Gastroesophageal sphincter (tissue), 4 donors: ENCODE measurements at regions not wholly inside any gene's neighbourhood (a gene's known extent, or its start where the extent isn't known, plus 50 kb on each side); places are given as distances from the start of the nearest gene placed in this dataset.
"Not testable (repeated sequence)": the region's sequence is repeated elsewhere in the genome, so short reads cannot be mapped to it uniquely, and the experiment has no call there.

Experiments used
- ATAC-seq: fragments of 150-250 bp; one replicate; pipeline ENCODE4 v1.9.1; 2016; ENCODE audit warnings: mild to moderate bottlenecking, moderate library complexity
- H3K27ac ChIP-seq, 4 donors: fragments of 200-600 bp; sonication (generic) in 3 of 4; 1 replicate in 3 of 4; 2 replicates in 1 of 4; pipeline ENCODE4 v1.5.1; 2016 to 2019
- H3K27me3 ChIP-seq: fragments of 200-600 bp; sonication (generic); one replicate; pipeline ENCODE4 v1.5.1; 2019
- H3K36me3 ChIP-seq, 2 donors: fragments of 200-600 bp; sonication (generic); one replicate each; pipeline ENCODE4 v1.5.1; 2019; ENCODE audit warnings: control low read depth in 1 of 2
- H3K4me1 ChIP-seq, 3 donors: fragments of 200-600 bp; sonication (generic); 1 replicate in 2 of 3; 2 replicates in 1 of 3; pipeline ENCODE4 v1.5.1; 2016 to 2019; ENCODE audit warnings: control low read depth in 2 of 3
- H3K4me3 ChIP-seq, 2 donors: fragments of 200-600 bp; sonication (generic); one replicate each; pipeline ENCODE4 v1.5.1; 2019; ENCODE audit warnings: mild to moderate bottlenecking in 1 of 2, moderate library complexity in 1 of 2
- H3K9me3 ChIP-seq, 3 donors: fragments of 200-600 bp; sonication (generic); one replicate each; pipeline ENCODE4 v1.5.1; 2017 to 2019; ENCODE audit warnings: control low read depth in 2 of 3
- EP300 ChIP-seq: sonication (generic); formaldehyde crosslinking; IDR thresholded peaks from one replicate; pipeline ENCODE4 v1.6.1; 2017; ENCODE audit warnings: antibody characterized with exemption, mild to moderate bottlenecking
- POLR2A ChIP-seq, 2 donors: fragments of 450-650 bp; IDR thresholded peaks; one replicate each; pipeline ENCODE4 v1.6.1; 2017; ENCODE audit warnings: antibody characterized with exemption in 2 of 2, mild to moderate bottlenecking in 2 of 2, moderate library complexity in 1 of 2
- POLR2AphosphoS5 ChIP-seq: sonication (generic); formaldehyde crosslinking; IDR thresholded peaks from one replicate; pipeline ENCODE4 v1.6.1; 2017; ENCODE audit warnings: antibody characterized with exemption
- WGBS, 2 donors: methylation state at CpG; one replicate each; pipeline ENCODE4 v1.1.5; 2018; ENCODE audit warnings: low coverage in 1 of 2; 5-methylcytosine and 5-hydroxymethylcytosine counted together
- TF ChIP-seq, protein P1 (sequence below), 4 experiments: fragments of 200-600 bp in 2 of 4; fragments of 450-650 bp in 2 of 4; sonication (generic) in 1 of 4; IDR thresholded peaks; one replicate each; pipeline ENCODE4 v1.5.1; 2017 to 2019; ENCODE audit warnings: antibody characterized with exemption in 4 of 4, mild to moderate bottlenecking in 2 of 4, moderate library complexity in 2 of 4

DNA sequence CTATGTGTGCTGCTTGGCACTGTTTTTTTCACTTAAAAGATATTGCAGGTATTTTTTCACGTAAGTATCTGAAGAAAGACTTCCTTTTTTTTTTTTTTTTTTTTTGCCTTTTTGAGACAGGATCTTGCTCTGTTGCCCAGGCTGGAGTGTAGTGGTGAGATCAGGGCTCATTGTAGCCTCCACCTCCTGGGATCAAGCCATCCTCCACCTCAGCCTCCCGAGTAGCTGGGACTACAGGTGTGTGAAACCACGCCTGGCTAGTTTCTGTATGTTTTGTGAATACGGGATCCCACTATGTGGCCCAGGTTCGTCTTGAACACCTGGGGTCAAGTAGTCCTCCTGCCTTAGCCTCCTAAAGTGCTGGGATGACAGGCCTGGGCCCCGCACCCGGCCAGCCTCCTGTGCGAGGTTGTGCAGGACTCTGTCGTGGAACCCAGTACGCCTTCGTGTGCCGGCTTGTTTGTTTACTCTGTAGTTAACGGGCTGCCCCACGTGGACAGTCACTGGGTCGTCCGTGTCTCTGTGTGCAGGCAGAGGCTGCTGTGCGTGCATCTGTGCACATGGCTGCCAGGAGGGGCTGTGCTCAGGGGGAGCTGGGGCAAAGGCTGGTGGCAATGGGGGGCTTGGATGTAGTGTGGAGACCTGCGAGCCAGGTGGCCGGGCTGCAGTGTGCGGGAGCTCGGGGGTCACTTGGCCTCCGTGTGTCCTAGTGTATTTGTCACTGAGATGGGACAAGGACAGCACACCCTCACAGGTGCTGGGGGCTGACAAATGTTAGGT lies 179.5 kb downstream of the ADRA2C start:
- Histone ChIP-seq H3K36me3 (peaks cover 0 to 33% of the 10 kb centered on the region in 2 donors), H3K4me1 (no peaks in the 10 kb centered on the region), H3K4me3 (no peak overlapping the region), H3K27ac (no peak overlapping the region), H3K9me3 (no peaks in the 10 kb centered on the region), H3K27me3 (peaks cover 13% of the 10 kb centered on the region)
- WGBS, 2 donors, result 79 to 100% methylated on average over 1 to 4 of the region's 22 CpGs
- no peak for TF ChIP-seq POLR2AphosphoS5
- no peak for TF ChIP-seq POLR2A (IDR thresholded peaks at IDR 0.05)
- TF ChIP-seq, protein P1, sequence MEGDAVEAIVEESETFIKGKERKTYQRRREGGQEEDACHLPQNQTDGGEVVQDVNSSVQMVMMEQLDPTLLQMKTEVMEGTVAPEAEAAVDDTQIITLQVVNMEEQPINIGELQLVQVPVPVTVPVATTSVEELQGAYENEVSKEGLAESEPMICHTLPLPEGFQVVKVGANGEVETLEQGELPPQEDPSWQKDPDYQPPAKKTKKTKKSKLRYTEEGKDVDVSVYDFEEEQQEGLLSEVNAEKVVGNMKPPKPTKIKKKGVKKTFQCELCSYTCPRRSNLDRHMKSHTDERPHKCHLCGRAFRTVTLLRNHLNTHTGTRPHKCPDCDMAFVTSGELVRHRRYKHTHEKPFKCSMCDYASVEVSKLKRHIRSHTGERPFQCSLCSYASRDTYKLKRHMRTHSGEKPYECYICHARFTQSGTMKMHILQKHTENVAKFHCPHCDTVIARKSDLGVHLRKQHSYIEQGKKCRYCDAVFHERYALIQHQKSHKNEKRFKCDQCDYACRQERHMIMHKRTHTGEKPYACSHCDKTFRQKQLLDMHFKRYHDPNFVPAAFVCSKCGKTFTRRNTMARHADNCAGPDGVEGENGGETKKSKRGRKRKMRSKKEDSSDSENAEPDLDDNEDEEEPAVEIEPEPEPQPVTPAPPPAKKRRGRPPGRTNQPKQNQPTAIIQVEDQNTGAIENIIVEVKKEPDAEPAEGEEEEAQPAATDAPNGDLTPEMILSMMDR (IDR thresholded peaks at IDR 0.05), result no peak
- TF ChIP-seq EP300, result no peak
- ATAC-seq, result no peak

DNA sequence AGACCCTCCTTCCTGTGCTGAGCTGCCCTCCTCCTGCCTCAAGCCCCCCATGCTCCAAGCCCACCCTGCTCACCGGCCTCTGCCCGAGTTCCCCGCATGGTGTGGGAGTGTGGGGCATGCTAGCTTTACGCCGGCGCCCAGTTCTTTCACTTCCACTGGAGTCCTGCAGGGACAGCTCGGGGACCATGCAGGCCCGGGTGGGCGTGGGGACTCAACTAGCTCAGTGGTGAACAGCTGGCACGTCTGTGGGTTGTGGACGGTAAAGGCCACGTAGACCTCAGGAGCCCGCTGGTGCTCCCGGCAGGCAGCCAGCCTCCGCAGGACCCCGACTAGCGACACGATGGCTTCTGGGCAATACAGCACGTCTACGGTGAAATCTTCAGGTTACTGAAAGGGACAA lies 180.4 kb downstream of the ADRA2C start:
- WGBS, 2 donors, result 100% methylated on average over 2 of the region's 20 CpGs; no CpG with 5 or more reads in 1 of the 2 donors
- not testable (repeated sequence) for H3K27me3 ChIP-seq, ATAC-seq

GRCh38 chr4:3947761-3948160 lies 181.6 kb downstream of the ADRA2C start:
- H3K9me3 ChIP-seq, H3K4me3 ChIP-seq, ATAC-seq, H3K4me1 ChIP-seq, H3K27me3 ChIP-seq, H3K27ac ChIP-seq: not testable (repeated sequence)
- H3K36me3 ChIP-seq, result peaks cover 0 to 37% of the 10 kb centered on the region in 2 donors
- WGBS, 2 donors, result 100% methylated on average over 1 of the region's 21 CpGs; no CpG with 5 or more reads in 1 of the 2 donors

More for the DNA sequence above, 180.4 kb downstream of the ADRA2C start:
- not testable (repeated sequence) for H3K4me1 ChIP-seq, H3K9me3 ChIP-seq, H3K4me3 ChIP-seq, H3K27ac ChIP-seq
- H3K36me3 ChIP-seq, result peaks cover 0 to 37% of the 10 kb centered on the region in 2 donors

- not testable (repeated sequence) for ATAC-seq, H3K4me3 ChIP-seq
- WGBS, 2 donors, result 89 to 97% methylated on average over 3 of the region's 5 CpGs
Measured at GRCh38 chr4:3948210-3948609, 182.0 kb downstream of the ADRA2C start.

DNA sequence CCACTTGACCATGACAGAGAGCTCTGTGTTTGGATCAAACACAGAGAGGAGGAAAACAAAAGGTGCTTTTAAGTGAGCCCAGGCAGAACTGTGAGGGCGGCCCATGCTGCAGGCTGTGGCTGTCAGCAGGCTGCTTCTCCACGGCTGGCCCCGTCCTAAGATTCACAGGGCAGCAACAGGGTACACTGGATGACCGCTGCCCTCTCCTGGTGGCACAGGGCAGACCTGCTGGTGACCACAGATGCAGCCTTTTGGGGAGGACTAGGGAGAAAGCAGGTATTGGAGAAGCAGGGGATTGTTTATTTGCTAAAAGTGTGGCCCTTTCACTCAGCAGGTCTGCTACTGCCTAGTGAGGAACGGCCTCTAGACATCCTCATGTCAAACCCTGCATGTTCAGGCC lies 183.7 kb downstream of the ADRA2C start:
- not testable (repeated sequence) for H3K27ac ChIP-seq, H3K9me3 ChIP-seq, H3K27me3 ChIP-seq, H3K4me3 ChIP-seq, ATAC-seq
- 56 to 60% methylated on average over 1 to 3 of the region's 5 CpGs for WGBS, 2 donors
- peaks cover 0 to 37% of the 10 kb centered on the region in 2 donors for H3K36me3 ChIP-seq
- TF ChIP-seq, protein P1 (IDR thresholded peaks at IDR 0.05), result peak in 3 of 4 experiments; percentile 9 to 35 (median 25)
- peaks cover 0 to 11% (median 0%) of the 10 kb centered on the region in 3 donors for H3K4me1 ChIP-seq

More at GRCh38 chr4:3948210-3948609, 182.0 kb downstream of the ADRA2C start:
- H3K36me3 ChIP-seq, result peaks cover 0 to 37% of the 10 kb centered on the region in 2 donors
- not testable (repeated sequence) for H3K27me3 ChIP-seq, H3K27ac ChIP-seq, H3K4me1 ChIP-seq, H3K9me3 ChIP-seq

DNA sequence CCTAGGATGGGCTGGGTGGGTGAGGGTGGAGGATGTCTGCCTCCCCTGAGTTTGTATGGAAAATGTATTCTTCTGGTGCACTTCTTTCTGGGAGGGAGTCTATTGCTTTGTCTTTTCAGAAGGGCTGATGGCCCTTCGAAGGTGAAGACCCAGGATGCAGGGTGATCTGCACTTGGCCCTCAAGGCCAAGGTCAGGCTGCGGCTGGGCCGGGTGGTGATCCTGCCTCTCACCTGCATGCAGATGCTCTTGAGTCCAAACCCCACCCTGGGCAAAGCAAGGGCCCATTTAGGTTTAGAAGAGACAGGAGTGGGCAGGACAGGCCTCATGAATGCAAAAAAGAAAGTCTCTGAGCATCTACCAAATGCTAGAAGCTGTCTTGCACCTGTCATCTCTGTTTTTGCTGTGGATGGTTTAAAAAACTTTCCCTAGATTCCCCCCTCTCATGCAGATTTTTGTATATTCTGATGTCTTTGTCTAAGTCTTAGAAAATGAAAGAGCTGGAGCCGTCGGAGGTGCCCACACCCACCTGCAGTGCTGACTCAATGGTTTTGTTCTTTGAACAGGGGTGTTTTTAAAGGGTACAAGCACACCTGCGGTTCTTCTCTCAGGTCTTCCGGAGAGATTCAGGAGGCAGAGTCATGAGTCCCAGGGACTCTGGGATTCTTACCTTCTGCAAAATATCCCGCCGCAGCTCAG lies 186.4 kb downstream of the ADRA2C start:
- H3K27me3 ChIP-seq, H3K9me3 ChIP-seq, H3K4me3 ChIP-seq, H3K27ac ChIP-seq, ATAC-seq: not testable (repeated sequence)
- Histone ChIP-seq H3K4me1 (peaks cover 0 to 15% (median 0%) of the 10 kb centered on the region in 3 donors), H3K36me3 (peaks cover 0 to 17% of the 10 kb centered on the region in 2 donors)
- no CpG with 5 or more reads among the region's 9 CpGs for WGBS, 2 donors

GRCh38 chr4:3953140-3953489 lies 186.9 kb downstream of the ADRA2C start:
- H3K4me1 ChIP-seq, result peaks cover 0 to 15% (median 0%) of the 10 kb centered on the region in 3 donors
- not testable (repeated sequence) for H3K4me3 ChIP-seq, H3K27me3 ChIP-seq, ATAC-seq, H3K27ac ChIP-seq, H3K9me3 ChIP-seq
- peaks cover 0 to 11% of the 10 kb centered on the region in 2 donors for H3K36me3 ChIP-seq
- WGBS, 2 donors, result 47% methylated on average over 2 of the region's 4 CpGs; no CpG with 5 or more reads in 1 of the 2 donors
